Fibroblast of lung (primary cell): ENCODE measurements at regions not wholly inside any gene's neighbourhood (a gene's known extent, or its start where the extent isn't known, plus 50 kb on each side); places are given as distances from the start of the nearest gene placed in this dataset.

Experiments used
- DNase-seq, 2 donors: peaks; one replicate each; pipeline versions ENCODE4 v3.0.0 to v3.0.0-alpha.2; 2010; ENCODE audit warnings: low read depth in 2 of 2
- H2AFZ ChIP-seq: 2 replicates; pipeline ENCODE4 v1.5.1; 2012; ENCODE audit warnings: low read length, control low read depth, inconsistent platforms
- H3K27ac ChIP-seq: 2 replicates; pipeline ENCODE4 v1.5.1; 2011; ENCODE audit warnings: low read length, control low read depth; ENCODE audit not compliant: insufficient read depth
- H3K27me3 ChIP-seq: 2 replicates; pipeline ENCODE4 v1.5.1; 2011; ENCODE audit warnings: mild to moderate bottlenecking, low read length; ENCODE audit not compliant: control insufficient read depth, insufficient read depth
- H3K36me3 ChIP-seq: 2 replicates; pipeline ENCODE4 v1.5.1; 2011; ENCODE audit warnings: low read length; ENCODE audit not compliant: control insufficient read depth, insufficient read depth
- H3K4me1 ChIP-seq: 2 replicates; pipeline ENCODE4 v1.5.1; 2011; ENCODE audit warnings: low read length; ENCODE audit not compliant: control insufficient read depth, insufficient read depth; ENCODE audit errors: extremely low read depth
- H3K4me2 ChIP-seq: 2 replicates; pipeline ENCODE4 v1.5.1; 2011; ENCODE audit warnings: low read length, control low read depth; ENCODE audit not compliant: insufficient read depth; ENCODE audit errors: extremely low read depth
- H3K4me3 ChIP-seq, 4 experiments: fragments of 200-600 bp in 1 of 4; sonication (generic) in 1 of 4; replicated peaks in 1 of 4; 2 replicates each; pipeline ENCODE4 v1.5.1; 2011 to 2016; ENCODE audit warnings: low read length in 4 of 4, low read depth in 3 of 4, mild to moderate bottlenecking in 3 of 4, control low read depth in 2 of 4, inconsistent platforms in 1 of 4, mixed read lengths in 1 of 4; ENCODE audit not compliant: insufficient read depth in 1 of 4; ENCODE audit errors: control extremely low read depth in 1 of 4
- H3K79me2 ChIP-seq: 2 replicates; pipeline ENCODE4 v1.5.1; 2012; ENCODE audit warnings: mild to moderate bottlenecking, low read length, inconsistent platforms; ENCODE audit not compliant: control insufficient read depth, insufficient read depth
- H3K9ac ChIP-seq: 2 replicates; pipeline ENCODE4 v1.5.1; 2011; ENCODE audit warnings: mild to moderate bottlenecking, low read length, control low read depth; ENCODE audit not compliant: insufficient read depth
- H3K9me3 ChIP-seq: 2 replicates; pipeline ENCODE4 v1.5.1; 2012; ENCODE audit warnings: low read depth, low read length; ENCODE audit not compliant: control insufficient read depth, insufficient read depth
- H4K20me1 ChIP-seq: 2 replicates; pipeline ENCODE4 v1.5.1; 2011; ENCODE audit warnings: low read length; ENCODE audit not compliant: control insufficient read depth, insufficient read depth; ENCODE audit errors: extremely low read depth
- EZH2 ChIP-seq: IDR thresholded peaks from 2 replicates; pipeline ENCODE4 v1.5.1; 2012; ENCODE audit warnings: low read length, control low read depth, mild to moderate bottlenecking; ENCODE audit errors: missing control alignments
- TF ChIP-seq, protein P1 (sequence below), 2 donors: IDR thresholded peaks in 1 of 2; conservative IDR thresholded peaks in 1 of 2; 1 replicate in 1 of 2; 2 replicates in 1 of 2; pipeline ENCODE4 v1.5.1; 2011 to 2012; ENCODE audit warnings: low read length in 2 of 2, control low read depth in 1 of 2, inconsistent platforms in 1 of 2, low read depth in 1 of 2, mild to moderate bottlenecking in 1 of 2

- no peak for DNase-seq
- H3K79me2 ChIP-seq: no peaks in the 10 kb centered on the region
- TF ChIP-seq EZH2: no peak
- TF ChIP-seq, protein P1, sequence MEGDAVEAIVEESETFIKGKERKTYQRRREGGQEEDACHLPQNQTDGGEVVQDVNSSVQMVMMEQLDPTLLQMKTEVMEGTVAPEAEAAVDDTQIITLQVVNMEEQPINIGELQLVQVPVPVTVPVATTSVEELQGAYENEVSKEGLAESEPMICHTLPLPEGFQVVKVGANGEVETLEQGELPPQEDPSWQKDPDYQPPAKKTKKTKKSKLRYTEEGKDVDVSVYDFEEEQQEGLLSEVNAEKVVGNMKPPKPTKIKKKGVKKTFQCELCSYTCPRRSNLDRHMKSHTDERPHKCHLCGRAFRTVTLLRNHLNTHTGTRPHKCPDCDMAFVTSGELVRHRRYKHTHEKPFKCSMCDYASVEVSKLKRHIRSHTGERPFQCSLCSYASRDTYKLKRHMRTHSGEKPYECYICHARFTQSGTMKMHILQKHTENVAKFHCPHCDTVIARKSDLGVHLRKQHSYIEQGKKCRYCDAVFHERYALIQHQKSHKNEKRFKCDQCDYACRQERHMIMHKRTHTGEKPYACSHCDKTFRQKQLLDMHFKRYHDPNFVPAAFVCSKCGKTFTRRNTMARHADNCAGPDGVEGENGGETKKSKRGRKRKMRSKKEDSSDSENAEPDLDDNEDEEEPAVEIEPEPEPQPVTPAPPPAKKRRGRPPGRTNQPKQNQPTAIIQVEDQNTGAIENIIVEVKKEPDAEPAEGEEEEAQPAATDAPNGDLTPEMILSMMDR (conservative IDR thresholded peaks at IDR 0.05 in 1 of 2, IDR thresholded peaks at IDR 0.05 in 1 of 2; ENCODE audit: low read depth in 1 of 2, low read length in 2 of 2): no peak
- no peak overlapping the region for H3K4me3 ChIP-seq
- no peaks in the 10 kb centered on the region for H3K4me1 ChIP-seq
- H3K9me3 ChIP-seq: no peaks in the 10 kb centered on the region
- no peaks in the 10 kb centered on the region for H3K27me3 ChIP-seq
- H2AFZ ChIP-seq: no peak overlapping the region
- H3K36me3 ChIP-seq: no peaks in the 10 kb centered on the region
- H3K4me2 ChIP-seq: no peak overlapping the region
- H4K20me1 ChIP-seq: no peaks in the 10 kb centered on the region
- H3K9ac ChIP-seq: no peak overlapping the region
- H3K27ac ChIP-seq: no peak overlapping the region
Measured at GRCh38 chr5:123263859-123264258, 159.3 kb downstream of the CEP120 start.

- DNase-seq: no peak
- no peak overlapping the region for H3K9ac ChIP-seq
Measured at GRCh38 chr5:123262216-123262823, 160.9 kb downstream of the CEP120 start.

GRCh38 chr5:123261752-123262151 is 161.5 kb downstream of the CEP120 start:
- Histone ChIP-seq H3K4me1 (no peaks in the 10 kb centered on the region), H3K9ac (no peak overlapping the region), H3K27me3 (no peaks in the 10 kb centered on the region), H2AFZ (no peak overlapping the region), H4K20me1 (no peaks in the 10 kb centered on the region), H3K9me3 (no peaks in the 10 kb centered on the region), H3K27ac (no peak overlapping the region), H3K4me2 (no peak overlapping the region), H3K79me2 (no peaks in the 10 kb centered on the region), H3K4me3 (no peak overlapping the region), H3K36me3 (no peaks in the 10 kb centered on the region)
- TF ChIP-seq, protein P1 (conservative IDR thresholded peaks at IDR 0.05 in 1 of 2, IDR thresholded peaks at IDR 0.05 in 1 of 2; ENCODE audit: low read depth in 1 of 2, low read length in 2 of 2): no peak
- TF ChIP-seq EZH2: no peak
- DNase-seq: peak; percentile 15 to 51

More at GRCh38 chr5:123262216-123262823, 160.9 kb downstream of the CEP120 start:
- Histone ChIP-seq H3K4me2 (no peak overlapping the region), H3K27ac (no peak overlapping the region), H3K4me1 (no peaks in the 10 kb centered on the region), H3K36me3 (no peaks in the 10 kb centered on the region), H3K4me3 (no peak overlapping the region), H2AFZ (no peak overlapping the region), H4K20me1 (no peaks in the 10 kb centered on the region), H3K79me2 (no peaks in the 10 kb centered on the region), H3K9me3 (no peaks in the 10 kb centered on the region), H3K27me3 (no peaks in the 10 kb centered on the region)
- TF ChIP-seq, protein P1 (conservative IDR thresholded peaks at IDR 0.05 in 1 of 2, IDR thresholded peaks at IDR 0.05 in 1 of 2; ENCODE audit: low read depth in 1 of 2, low read length in 2 of 2): no peak
- TF ChIP-seq EZH2: no peak
